Calu3 (cell line): ENCODE measurements at regions not wholly inside any gene's neighbourhood (a gene's known extent, or its start where the extent isn't known, plus 50 kb on each side); places are given as distances from the start of the nearest gene placed in this dataset.

Experiments
- BruUV-seq: library from RNA; stranded (reverse); fragments of 400-500 nt; replicated peaks from 2 replicates; lab custom pipeline; 2021; lab: Mats Ljungman, UMichigan
- CTCF ChIA-PET: fragments of 300-600 bp; sonication (Branson Sonifier 250); formaldehyde crosslinking; loops from one replicate; lab custom pipeline; 2022; ENCODE audit warnings: antibody characterized with exemption; lab: Charles Lee
- DNase-seq: peaks from one replicate; pipeline ENCODE4 v3.0.0; 2022
- H3K27ac Mint-ChIP-seq: one replicate; pipeline ENCODE4 v1.8.0; 2022; ENCODE audit warnings: mixed read lengths; ENCODE audit not compliant: unreplicated experiment
- H3K27me3 Mint-ChIP-seq: one replicate; pipeline ENCODE4 v1.8.0; 2022; ENCODE audit warnings: mixed read lengths; ENCODE audit not compliant: unreplicated experiment
- H3K36me3 Mint-ChIP-seq: one replicate; pipeline ENCODE4 v1.8.0; 2022; ENCODE audit warnings: mild to moderate bottlenecking, moderate library complexity, mixed read lengths; ENCODE audit not compliant: insufficient read depth, unreplicated experiment
- H3K4me1 Mint-ChIP-seq: one replicate; pipeline ENCODE4 v1.8.0; 2022; ENCODE audit warnings: mild to moderate bottlenecking, low read depth, mixed read lengths; ENCODE audit not compliant: unreplicated experiment
- H3K4me3 Mint-ChIP-seq: one replicate; pipeline ENCODE4 v1.8.0; 2022; ENCODE audit warnings: mild to moderate bottlenecking, low read depth, moderate library complexity, mixed read lengths; ENCODE audit not compliant: unreplicated experiment
- H3K9me3 Mint-ChIP-seq: one replicate; pipeline ENCODE4 v1.8.0; 2022; ENCODE audit warnings: low read depth, mixed read lengths; ENCODE audit not compliant: unreplicated experiment
- CTCF ChIP-seq: fragments of 200-600 bp; IDR thresholded peaks from one replicate; pipeline ENCODE4 v1.8.0; 2022; ENCODE audit warnings: antibody characterized with exemption; ENCODE audit not compliant: unreplicated experiment
- intact Hi-C: fragments of 100-400 bp; cut with micrococcal nuclease; formaldehyde crosslinking; loops from one replicate; pipeline ENCODE4 v1.10.0; 2022; ENCODE audit not compliant: unreplicated experiment

- H3K4me3 Mint-ChIP-seq: no peak overlapping the region
- H3K27ac Mint-ChIP-seq: peak overlapping the region; percentile 51
- TF ChIP-seq CTCF: no peak
- H3K9me3 Mint-ChIP-seq: no peaks in the 10 kb centered on the region
- CTCF ChIA-PET: interaction anchor here (0.5 kb wide), 1 partner anchor 521 kb away, joined by 3 read pairs; no protein-coding TSS in a partner anchor
- no peak for DNase-seq
- intact Hi-C loops: no loop called here
- H3K4me1 Mint-ChIP-seq: peaks cover 30% of the 10 kb centered on the region
- H3K36me3 Mint-ChIP-seq: no peaks in the 10 kb centered on the region
- no TSS peak for BruUV-seq
- no peaks in the 10 kb centered on the region for H3K27me3 Mint-ChIP-seq
Measured at GRCh38 chr12:81953541-81953940, 194.4 kb upstream of the PPFIA2 start.

GRCh38 chr12:81950871-81951270 lies 191.7 kb upstream of the PPFIA2 start:
- intact Hi-C loops: no loop called here
- peaks cover 18% of the 10 kb centered on the region for H3K4me1 Mint-ChIP-seq
- BruUV-seq: no TSS peak
- no peaks in the 10 kb centered on the region for H3K36me3 Mint-ChIP-seq
- no peak overlapping the region for H3K27ac Mint-ChIP-seq
- DNase-seq: no peak
- H3K4me3 Mint-ChIP-seq: no peak overlapping the region
- no peaks in the 10 kb centered on the region for H3K9me3 Mint-ChIP-seq
- TF ChIP-seq CTCF: no peak
- CTCF ChIA-PET: interaction anchor here (0.6 kb wide), 1 partner anchor 174 kb away, joined by 4 read pairs; no protein-coding TSS in a partner anchor
- H3K27me3 Mint-ChIP-seq: no peaks in the 10 kb centered on the region

GRCh38 chr12:81949841-81950308 lies 190.7 kb upstream of the PPFIA2 start:
- no peak overlapping the region for H3K4me3 Mint-ChIP-seq
- CTCF ChIA-PET: no interaction called here
- BruUV-seq: no TSS peak
- no peak for TF ChIP-seq CTCF
- H3K27me3 Mint-ChIP-seq: no peaks in the 10 kb centered on the region
- H3K36me3 Mint-ChIP-seq: no peaks in the 10 kb centered on the region
- intact Hi-C loops: no loop called here
- no peak for DNase-seq
- H3K4me1 Mint-ChIP-seq: peaks cover 14% of the 10 kb centered on the region
- H3K27ac Mint-ChIP-seq: no peak overlapping the region
- no peaks in the 10 kb centered on the region for H3K9me3 Mint-ChIP-seq

GRCh38 chr12:81949416-81949815 lies 190.3 kb upstream of the PPFIA2 start:
- H3K9me3 Mint-ChIP-seq: no peaks in the 10 kb centered on the region
- peaks cover 14% of the 10 kb centered on the region for H3K4me1 Mint-ChIP-seq
- no TSS peak for BruUV-seq
- no peaks in the 10 kb centered on the region for H3K36me3 Mint-ChIP-seq
- intact Hi-C loops: no loop called here
- TF ChIP-seq CTCF: no peak
- H3K27ac Mint-ChIP-seq: no peak overlapping the region
- H3K27me3 Mint-ChIP-seq: no peaks in the 10 kb centered on the region
- H3K4me3 Mint-ChIP-seq: no peak overlapping the region
- no peak for DNase-seq
- CTCF ChIA-PET: no interaction called here
